ENCODE measurements at regions not wholly inside any gene's neighbourhood (a gene's known extent, or its start where the extent isn't known, plus 50 kb on each side); places are given as distances from the start of the nearest gene placed in this dataset.

GRCh38 chr6:156618600-156619205, 158.5 kb upstream of the ARID1B start:
- no peak overlapping the region for H3K27ac ChIP-seq
- TF ChIP-seq EP300 (IDR thresholded peaks at IDR 0.05) (no peak), POLR2A (IDR thresholded peaks at IDR 0.05) (no peak), POLR2AphosphoS5 (IDR thresholded peaks at IDR 0.05) (no peak)
- TF ChIP-seq, protein P1, sequence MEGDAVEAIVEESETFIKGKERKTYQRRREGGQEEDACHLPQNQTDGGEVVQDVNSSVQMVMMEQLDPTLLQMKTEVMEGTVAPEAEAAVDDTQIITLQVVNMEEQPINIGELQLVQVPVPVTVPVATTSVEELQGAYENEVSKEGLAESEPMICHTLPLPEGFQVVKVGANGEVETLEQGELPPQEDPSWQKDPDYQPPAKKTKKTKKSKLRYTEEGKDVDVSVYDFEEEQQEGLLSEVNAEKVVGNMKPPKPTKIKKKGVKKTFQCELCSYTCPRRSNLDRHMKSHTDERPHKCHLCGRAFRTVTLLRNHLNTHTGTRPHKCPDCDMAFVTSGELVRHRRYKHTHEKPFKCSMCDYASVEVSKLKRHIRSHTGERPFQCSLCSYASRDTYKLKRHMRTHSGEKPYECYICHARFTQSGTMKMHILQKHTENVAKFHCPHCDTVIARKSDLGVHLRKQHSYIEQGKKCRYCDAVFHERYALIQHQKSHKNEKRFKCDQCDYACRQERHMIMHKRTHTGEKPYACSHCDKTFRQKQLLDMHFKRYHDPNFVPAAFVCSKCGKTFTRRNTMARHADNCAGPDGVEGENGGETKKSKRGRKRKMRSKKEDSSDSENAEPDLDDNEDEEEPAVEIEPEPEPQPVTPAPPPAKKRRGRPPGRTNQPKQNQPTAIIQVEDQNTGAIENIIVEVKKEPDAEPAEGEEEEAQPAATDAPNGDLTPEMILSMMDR (IDR thresholded peaks at IDR 0.05) = no peak
- 42 to 62% methylated on average over 12 of the region's 12 CpGs for WGBS, 2 donors
- no peak overlapping the region for H3K4me3 ChIP-seq
- H3K4me1 ChIP-seq = peaks cover 0 to 12% (median 4%) of the 10 kb centered on the region in 4 donors
- intact Hi-C loops (cut with DNase I) = no loop called here
- H3K9me3 ChIP-seq = no peaks in the 10 kb centered on the region
- H3K36me3 ChIP-seq = no peaks in the 10 kb centered on the region
- no peaks in the 10 kb centered on the region for H3K27me3 ChIP-seq
- no peak for DNase-seq

DNA sequence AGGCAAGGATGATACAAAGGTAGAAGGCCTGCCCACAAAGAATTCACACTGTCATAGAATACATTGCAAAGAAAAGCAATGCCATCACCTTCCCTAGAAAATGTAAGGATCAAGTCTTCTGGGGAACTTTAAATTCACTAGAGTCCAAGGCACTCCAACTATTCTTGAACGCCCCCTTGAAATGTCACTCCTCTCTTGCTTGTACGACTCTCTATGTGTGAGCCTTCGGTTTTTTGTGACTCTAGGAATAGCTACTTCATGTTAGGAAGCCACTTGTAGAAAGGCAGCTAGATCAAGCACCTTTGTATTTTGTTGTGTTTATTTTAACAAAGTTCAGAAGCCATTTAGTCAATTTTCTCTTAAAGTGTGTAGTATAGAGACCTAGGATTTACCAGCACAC, 159.2 kb upstream of the ARID1B start:
- H3K4me3 ChIP-seq = no peak overlapping the region

GRCh38 chr6:156617376-156617775, 159.8 kb upstream of the ARID1B start:
- TF ChIP-seq POLR2A (IDR thresholded peaks at IDR 0.05) = no peak
- no peak for TF ChIP-seq POLR2AphosphoS5 (IDR thresholded peaks at IDR 0.05)
- no peak for TF ChIP-seq EP300 (IDR thresholded peaks at IDR 0.05)
- TF ChIP-seq, protein P1 (IDR thresholded peaks at IDR 0.05) = no peak
- Histone ChIP-seq H3K27ac (no peak overlapping the region), H3K4me1 (no peaks in the 10 kb centered on the region), H3K27me3 (no peaks in the 10 kb centered on the region), H3K36me3 (no peaks in the 10 kb centered on the region), H3K4me3 (no peak overlapping the region), H3K9me3 (no peaks in the 10 kb centered on the region)
- no peak for DNase-seq
- 16 to 59% methylated on average over 10 of the region's 10 CpGs for WGBS, 2 donors
- intact Hi-C loops (cut with DNase I) = no loop called here

More for the DNA sequence above, 159.2 kb upstream of the ARID1B start:
- DNase-seq = no peak
- intact Hi-C loops (cut with DNase I) = no loop called here
- Histone ChIP-seq H3K27ac (no peak overlapping the region), H3K36me3 (no peaks in the 10 kb centered on the region), H3K27me3 (no peaks in the 10 kb centered on the region), H3K9me3 (no peaks in the 10 kb centered on the region), H3K4me1 (peaks cover 0 to 5% (median under 1%) of the 10 kb centered on the region in 4 donors)
- no peak for TF ChIP-seq EP300 (IDR thresholded peaks at IDR 0.05)
- TF ChIP-seq, protein P1 (IDR thresholded peaks at IDR 0.05) = no peak
- no peak for TF ChIP-seq POLR2AphosphoS5 (IDR thresholded peaks at IDR 0.05)
- no peak for TF ChIP-seq POLR2A (IDR thresholded peaks at IDR 0.05)
- WGBS, 2 donors = 42 to 74% methylated on average over 3 of the region's 3 CpGs

- no peaks in the 10 kb centered on the region for H3K36me3 ChIP-seq
- peaks cover 0 to 6% (median 0%) of the 10 kb centered on the region in 4 donors for H3K9me3 ChIP-seq
- DNase-seq = no peak
- no peak overlapping the region for H3K4me3 ChIP-seq
- no peaks in the 10 kb centered on the region for H3K27me3 ChIP-seq
- 91 to 100% methylated on average over 1 of the region's 1 CpG for WGBS, 2 donors
- TF ChIP-seq POLR2AphosphoS5 (IDR thresholded peaks at IDR 0.05) (no peak), POLR2A (IDR thresholded peaks at IDR 0.05) (no peak), EP300 (IDR thresholded peaks at IDR 0.05) (no peak)
- TF ChIP-seq, protein P1 (IDR thresholded peaks at IDR 0.05) = no peak
- no peak overlapping the region for H3K27ac ChIP-seq
- intact Hi-C loops (cut with DNase I) = no loop called here
- no peaks in the 10 kb centered on the region for H3K4me1 ChIP-seq
These were observed 160.7 kb upstream of the ARID1B start for GRCh38 chr6:156616495-156616894.

GRCh38 chr6:156613996-156614395, 163.2 kb upstream of the ARID1B start:
- 90 to 95% methylated on average over 1 of the region's 1 CpG for WGBS, 2 donors
- H3K4me1 ChIP-seq = no peaks in the 10 kb centered on the region
- intact Hi-C loops (cut with DNase I) = no loop called here
- H3K9me3 ChIP-seq = peaks cover 0 to 6% (median 0%) of the 10 kb centered on the region in 4 donors
- no peak overlapping the region for H3K4me3 ChIP-seq
- H3K36me3 ChIP-seq = no peaks in the 10 kb centered on the region
- no peak overlapping the region for H3K27ac ChIP-seq
- H3K27me3 ChIP-seq = no peaks in the 10 kb centered on the region
- DNase-seq = no peak
- TF ChIP-seq POLR2AphosphoS5 (IDR thresholded peaks at IDR 0.05) = no peak
- TF ChIP-seq EP300 (IDR thresholded peaks at IDR 0.05) = no peak
- TF ChIP-seq, protein P1 (IDR thresholded peaks at IDR 0.05) = no peak
- TF ChIP-seq POLR2A (IDR thresholded peaks at IDR 0.05) = no peak

Measured in sigmoid colon (tissue), 6 donors.